ACC112 (cell line): ENCODE measurements at regions not wholly inside any gene's neighbourhood (a gene's known extent, or its start where the extent isn't known, plus 50 kb on each side); places are given as distances from the start of the nearest gene placed in this dataset.

Experiments
- H2AFZ ChIP-seq: fragments of 200-600 bp; sonication (generic); one replicate; pipeline ENCODE4 v1.6.0; 2017; ENCODE audit warnings: antibody characterized with exemption, low read length; ENCODE audit not compliant: unreplicated experiment
- H3K27ac ChIP-seq: fragments of 200-600 bp; sonication (generic); 2 replicates; pipeline ENCODE4 v1.5.1; 2014; ENCODE audit warnings: low read depth, mild to moderate bottlenecking, antibody characterized with exemption, low read length, moderate library complexity
- H3K27me3 ChIP-seq: fragments of 200-600 bp; sonication (generic); 2 replicates; pipeline ENCODE4 v1.6.1; 2014; ENCODE audit warnings: mild to moderate bottlenecking, antibody characterized with exemption, low read length, moderate library complexity, mixed read lengths; ENCODE audit not compliant: insufficient read depth
- H3K36me3 ChIP-seq: fragments of 200-600 bp; sonication (generic); 2 replicates; pipeline ENCODE4 v1.6.1; 2016; ENCODE audit warnings: mild to moderate bottlenecking, antibody characterized with exemption, low read length, moderate library complexity, mixed read lengths; ENCODE audit not compliant: insufficient read depth
- H3K4me1 ChIP-seq: fragments of 200-600 bp; sonication (generic); one replicate; pipeline ENCODE4 v1.6.1; 2016; ENCODE audit warnings: low read length, mixed read lengths; ENCODE audit not compliant: insufficient read depth, unreplicated experiment, control insufficient read depth
- H3K4me3 ChIP-seq: fragments of 200-600 bp; sonication (generic); 2 replicates; pipeline ENCODE4 v1.5.1; 2014; ENCODE audit warnings: mild to moderate bottlenecking, low read depth, low read length
- H3K79me2 ChIP-seq: fragments of 200-600 bp; sonication (generic); one replicate; pipeline ENCODE4 v1.6.0; 2016; ENCODE audit warnings: low read length; ENCODE audit not compliant: control insufficient read depth, unreplicated experiment, insufficient read depth

- H3K4me1 ChIP-seq, result peaks cover 51% of the 10 kb centered on the region
Observed at GRCh38 chr18:70422391-70422965, 133.6 kb downstream of the SOCS6 start.

GRCh38 chr18:70421471-70422390 is 132.9 kb downstream of the SOCS6 start:
- Histone ChIP-seq H2AFZ (peak overlapping the region; percentile 16), H3K4me1 (peaks cover 51% of the 10 kb centered on the region), H3K4me3 (peak overlapping the region; percentile 55), H3K36me3 (no peaks in the 10 kb centered on the region), H3K79me2 (no peaks in the 10 kb centered on the region), H3K27ac (peak overlapping the region; percentile 98), H3K27me3 (no peaks in the 10 kb centered on the region)

More at GRCh38 chr18:70422391-70422965, 133.6 kb downstream of the SOCS6 start:
- Histone ChIP-seq H3K27ac (peak overlapping the region; percentile 98), H3K4me3 (no peak overlapping the region), H3K36me3 (no peaks in the 10 kb centered on the region), H2AFZ (no peak overlapping the region), H3K27me3 (no peaks in the 10 kb centered on the region), H3K79me2 (no peaks in the 10 kb centered on the region)

GRCh38 chr18:70420146-70420898 is 131.5 kb downstream of the SOCS6 start:
- H2AFZ ChIP-seq, result peak overlapping the region; percentile 16
- peak overlapping the region; percentile 18; the same call in 1 of the 2 replicates for H3K4me3 ChIP-seq
- H3K27ac ChIP-seq, result peak overlapping the region; percentile 98
- H3K27me3 ChIP-seq, result no peaks in the 10 kb centered on the region
- peaks cover 51% of the 10 kb centered on the region for H3K4me1 ChIP-seq
- H3K79me2 ChIP-seq, result no peaks in the 10 kb centered on the region
- H3K36me3 ChIP-seq, result no peaks in the 10 kb centered on the region

- Histone ChIP-seq H3K27me3 (no peaks in the 10 kb centered on the region), H2AFZ (peak overlapping the region; percentile 57), H3K4me3 (peak overlapping the region; percentile 18; the same call in 1 of the 2 replicates), H3K27ac (peak overlapping the region; percentile 98), H3K36me3 (no peaks in the 10 kb centered on the region), H3K4me1 (peaks cover 51% of the 10 kb centered on the region), H3K79me2 (no peaks in the 10 kb centered on the region)
Observed at GRCh38 chr18:70419526-70419925, 130.7 kb downstream of the SOCS6 start.

- no peak overlapping the region for H3K4me3 ChIP-seq
- H3K36me3 ChIP-seq, result no peaks in the 10 kb centered on the region
- no peak overlapping the region for H2AFZ ChIP-seq
- H3K79me2 ChIP-seq, result no peaks in the 10 kb centered on the region
- no peaks in the 10 kb centered on the region for H3K27me3 ChIP-seq
- H3K4me1 ChIP-seq, result peaks cover 47% of the 10 kb centered on the region
- peak overlapping the region; percentile 98; the same call in 1 of the 2 replicates for H3K27ac ChIP-seq
Observed at GRCh38 chr18:70418546-70419311, 129.9 kb downstream of the SOCS6 start.

GRCh38 chr18:70417847-70418246 is 129.0 kb downstream of the SOCS6 start:
- H3K4me1 ChIP-seq, result peaks cover 38% of the 10 kb centered on the region
- no peak overlapping the region for H3K27ac ChIP-seq
- H3K36me3 ChIP-seq, result no peaks in the 10 kb centered on the region
- no peak overlapping the region for H2AFZ ChIP-seq
- H3K4me3 ChIP-seq, result no peak overlapping the region
- no peaks in the 10 kb centered on the region for H3K79me2 ChIP-seq
- H3K27me3 ChIP-seq, result no peaks in the 10 kb centered on the region

- no peak overlapping the region for H3K27ac ChIP-seq
- H2AFZ ChIP-seq, result no peak overlapping the region
- no peaks in the 10 kb centered on the region for H3K27me3 ChIP-seq
- no peaks in the 10 kb centered on the region for H3K79me2 ChIP-seq
- H3K4me3 ChIP-seq, result no peak overlapping the region
- H3K36me3 ChIP-seq, result no peaks in the 10 kb centered on the region
- peaks cover 27% of the 10 kb centered on the region for H3K4me1 ChIP-seq
Observed at GRCh38 chr18:70416496-70416895, 127.7 kb downstream of the SOCS6 start.

GRCh38 chr18:70415823-70416488 is 127.1 kb downstream of the SOCS6 start:
- no peak overlapping the region for H3K27ac ChIP-seq
- no peak overlapping the region for H2AFZ ChIP-seq
- no peaks in the 10 kb centered on the region for H3K79me2 ChIP-seq
- no peak overlapping the region for H3K4me3 ChIP-seq
- no peaks in the 10 kb centered on the region for H3K27me3 ChIP-seq
- peaks cover 22% of the 10 kb centered on the region for H3K4me1 ChIP-seq
- no peaks in the 10 kb centered on the region for H3K36me3 ChIP-seq

GRCh38 chr18:70414315-70414900 is 125.6 kb downstream of the SOCS6 start:
- Histone ChIP-seq H3K4me3 (no peak overlapping the region), H3K79me2 (no peaks in the 10 kb centered on the region), H3K4me1 (peaks cover 7% of the 10 kb centered on the region), H2AFZ (no peak overlapping the region), H3K36me3 (no peaks in the 10 kb centered on the region), H3K27me3 (no peaks in the 10 kb centered on the region), H3K27ac (no peak overlapping the region)
